GM20000 (cell line): ENCODE measurements at regions not wholly inside any gene's neighbourhood (a gene's known extent, or its start where the extent isn't known, plus 50 kb on each side); places are given as distances from the start of the nearest gene placed in this dataset.

Source experiments
- DNase-seq: peaks from one replicate; pipeline ENCODE4 v3.0.0; 2012; ENCODE audit warnings: low spot score
- TF ChIP-seq, protein P1 (sequence below): IDR thresholded peaks from 2 replicates; pipeline ENCODE4 v1.5.1; 2012; ENCODE audit warnings: mild to moderate bottlenecking, control low read depth; ENCODE audit errors: extremely low read depth, missing control alignments

DNA sequence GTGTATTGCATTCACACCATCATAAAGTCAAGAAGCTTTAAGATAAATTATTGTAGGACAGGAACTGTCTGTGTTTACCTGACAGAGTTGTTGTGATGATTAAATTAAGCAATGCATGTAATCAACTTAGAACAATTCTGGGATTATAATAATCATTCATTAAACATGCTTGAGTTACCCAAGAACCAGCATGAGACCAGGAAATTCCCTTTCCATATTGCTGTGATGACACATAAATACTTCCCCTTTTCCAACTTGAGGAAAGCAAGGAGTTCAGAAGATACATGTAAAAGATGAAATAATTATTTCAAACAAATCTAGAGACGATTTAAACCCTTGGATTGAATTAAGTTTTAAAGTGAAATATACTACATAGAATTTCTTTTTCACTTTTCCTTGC is 404.4 kb downstream of the GJA1 start:
- DNase-seq: no peak
- TF ChIP-seq, protein P1, sequence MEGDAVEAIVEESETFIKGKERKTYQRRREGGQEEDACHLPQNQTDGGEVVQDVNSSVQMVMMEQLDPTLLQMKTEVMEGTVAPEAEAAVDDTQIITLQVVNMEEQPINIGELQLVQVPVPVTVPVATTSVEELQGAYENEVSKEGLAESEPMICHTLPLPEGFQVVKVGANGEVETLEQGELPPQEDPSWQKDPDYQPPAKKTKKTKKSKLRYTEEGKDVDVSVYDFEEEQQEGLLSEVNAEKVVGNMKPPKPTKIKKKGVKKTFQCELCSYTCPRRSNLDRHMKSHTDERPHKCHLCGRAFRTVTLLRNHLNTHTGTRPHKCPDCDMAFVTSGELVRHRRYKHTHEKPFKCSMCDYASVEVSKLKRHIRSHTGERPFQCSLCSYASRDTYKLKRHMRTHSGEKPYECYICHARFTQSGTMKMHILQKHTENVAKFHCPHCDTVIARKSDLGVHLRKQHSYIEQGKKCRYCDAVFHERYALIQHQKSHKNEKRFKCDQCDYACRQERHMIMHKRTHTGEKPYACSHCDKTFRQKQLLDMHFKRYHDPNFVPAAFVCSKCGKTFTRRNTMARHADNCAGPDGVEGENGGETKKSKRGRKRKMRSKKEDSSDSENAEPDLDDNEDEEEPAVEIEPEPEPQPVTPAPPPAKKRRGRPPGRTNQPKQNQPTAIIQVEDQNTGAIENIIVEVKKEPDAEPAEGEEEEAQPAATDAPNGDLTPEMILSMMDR: no peak

DNA sequence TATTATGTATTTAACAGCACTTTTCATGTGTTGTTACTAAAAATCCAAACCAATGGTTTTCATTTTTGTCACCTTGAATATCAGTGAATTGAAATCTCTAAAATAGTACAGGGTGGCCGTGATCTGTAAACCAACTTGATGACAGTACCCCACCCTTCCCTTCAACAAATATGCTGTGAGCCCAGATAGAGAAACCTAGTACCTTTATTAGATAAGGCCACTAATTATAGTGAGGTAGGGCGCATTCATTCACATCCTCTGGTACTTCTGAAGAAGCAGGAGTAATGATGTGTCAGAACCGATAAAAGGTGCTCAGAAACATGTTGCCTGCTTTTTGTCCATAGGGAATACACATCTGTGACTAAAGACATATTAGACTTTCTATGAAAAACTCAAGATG is 409.5 kb downstream of the GJA1 start:
- TF ChIP-seq, protein P1: no peak
- no peak for DNase-seq

- DNase-seq: no peak
- TF ChIP-seq, protein P1: no peak
These were observed 412.5 kb downstream of the GJA1 start for GRCh38 chr6:121847806-121848522.

GRCh38 chr6:121848523-121849255 is 413.2 kb downstream of the GJA1 start:
- TF ChIP-seq, protein P1: no peak
- no peak for DNase-seq

DNA sequence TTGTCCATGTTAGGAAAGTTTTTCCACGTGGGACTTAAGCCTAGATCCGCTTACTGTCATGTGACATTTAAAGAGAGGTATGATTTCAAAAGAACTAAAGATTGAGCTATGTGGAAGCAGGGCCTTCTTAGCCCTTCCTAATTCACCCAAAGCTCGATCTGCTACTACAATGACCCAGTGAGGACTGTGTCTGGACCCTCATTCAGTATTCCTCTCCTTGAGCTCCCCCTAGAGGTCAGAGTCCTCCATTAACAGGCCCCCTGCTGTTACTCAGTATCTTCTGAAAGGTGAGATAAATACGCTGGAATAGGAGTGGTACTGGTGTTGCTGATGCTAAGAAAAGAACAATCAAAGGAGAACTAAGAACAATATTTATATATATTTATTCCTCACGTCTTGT is 414.0 kb downstream of the GJA1 start:
- TF ChIP-seq, protein P1: peak; percentile 75

DNA sequence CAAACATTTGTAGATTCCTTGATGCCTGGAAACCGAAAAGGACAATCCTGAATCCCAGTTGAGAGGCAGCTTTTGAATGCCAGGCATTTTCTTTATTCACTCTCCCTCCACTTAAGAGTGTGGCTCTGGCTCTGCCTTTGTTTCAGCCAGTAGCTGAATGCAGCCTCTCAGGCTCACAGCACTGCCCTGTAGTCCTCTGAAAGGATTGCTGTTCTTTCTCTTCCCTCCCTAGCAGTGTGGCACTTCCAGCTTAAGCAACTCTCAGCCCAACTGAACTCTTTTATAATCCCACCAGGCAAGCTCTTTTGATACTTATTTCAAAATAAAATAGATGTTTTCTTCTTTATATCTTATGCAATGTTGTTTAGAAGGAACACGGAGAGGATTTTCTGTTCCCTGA is 415.6 kb downstream of the GJA1 start:
- TF ChIP-seq, protein P1: no peak
- no peak for DNase-seq

More for the DNA sequence above, 414.0 kb downstream of the GJA1 start:
- DNase-seq: peak; percentile 59

DNA sequence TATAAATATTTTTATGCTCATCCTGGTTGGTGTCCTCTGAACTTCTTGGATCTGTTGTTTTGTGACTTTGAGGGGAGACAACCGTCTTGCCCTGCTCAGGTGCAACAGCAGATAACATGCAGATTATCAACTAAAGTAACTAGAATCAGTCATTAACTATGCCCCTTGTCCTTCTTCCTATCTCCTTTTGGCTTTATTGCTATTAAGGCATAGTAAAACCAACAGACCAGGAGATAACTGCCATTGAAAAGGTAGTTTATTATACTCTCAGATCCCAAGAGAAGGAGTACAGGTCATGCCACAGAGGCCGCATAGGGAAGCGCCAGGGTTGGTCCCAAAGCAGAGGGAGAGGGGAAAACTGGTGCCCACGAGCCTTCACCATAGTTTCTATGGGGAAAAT is 418.2 kb downstream of the GJA1 start:
- TF ChIP-seq, protein P1: no peak
- no peak for DNase-seq
